WERI-Rb-1 (cell line): ENCODE measurements at regions not wholly inside any gene's neighbourhood (a gene's known extent, or its start where the extent isn't known, plus 50 kb on each side); places are given as distances from the start of the nearest gene placed in this dataset.

Experiments
- DNase-seq: peaks from one replicate; pipeline ENCODE4 v3.0.0-alpha.2; 2020
- H3K27ac ChIP-seq: fragments of 250-450 bp; sonication (Bioruptor Pico); 2 replicates; pipeline ENCODE4 v1.5.1; 2020; ENCODE audit warnings: mild to moderate bottlenecking, moderate library complexity
- H3K27me3 ChIP-seq: fragments of 250-450 bp; sonication (Bioruptor Pico); 2 replicates; pipeline ENCODE4 v1.5.1; 2021; ENCODE audit warnings: mild to moderate bottlenecking, low read depth, moderate library complexity; ENCODE audit not compliant: insufficient read depth, severe bottlenecking
- H3K36me3 ChIP-seq: fragments of 250-450 bp; sonication (Bioruptor Pico); 2 replicates; pipeline ENCODE4 v1.5.1; 2020; ENCODE audit warnings: mild to moderate bottlenecking, moderate library complexity
- H3K4me3 ChIP-seq: 2 replicates; pipeline ENCODE4 v1.5.1; 2011; ENCODE audit warnings: low read depth, mild to moderate bottlenecking, control low read depth, low read length
- H3K9me3 ChIP-seq: fragments of 250-450 bp; sonication (Bioruptor Pico); 2 replicates; pipeline ENCODE4 v1.5.1; 2021; ENCODE audit warnings: mild to moderate bottlenecking, moderate library complexity; ENCODE audit not compliant: severe bottlenecking
- TF ChIP-seq, protein P1 (sequence below): IDR thresholded peaks from 2 replicates; pipeline ENCODE4 v1.5.1; 2011; ENCODE audit warnings: low read depth, mild to moderate bottlenecking, control low read depth, inconsistent platforms, low read length

DNA sequence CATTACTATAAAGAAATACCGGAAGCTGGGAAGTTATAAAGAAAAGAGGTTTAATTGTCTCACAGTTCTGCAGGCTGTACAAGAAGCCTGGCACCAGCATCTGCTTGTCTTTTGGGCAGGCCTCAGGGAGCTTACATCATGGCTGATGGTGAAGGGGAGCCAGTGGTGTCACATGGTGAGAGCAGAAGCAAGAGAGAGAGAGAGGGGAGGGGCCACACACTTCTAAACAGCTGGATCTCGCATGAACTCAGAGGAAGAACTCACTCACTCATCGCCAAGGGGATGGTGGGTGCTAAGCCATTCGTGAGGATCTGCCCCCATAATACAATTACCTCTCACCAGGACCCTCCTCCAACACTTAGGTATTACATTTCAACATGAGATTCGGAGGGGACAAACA lies 51.8 kb upstream of the ANKRD34C start:
- DNase-seq: no peak
- TF ChIP-seq, protein P1, sequence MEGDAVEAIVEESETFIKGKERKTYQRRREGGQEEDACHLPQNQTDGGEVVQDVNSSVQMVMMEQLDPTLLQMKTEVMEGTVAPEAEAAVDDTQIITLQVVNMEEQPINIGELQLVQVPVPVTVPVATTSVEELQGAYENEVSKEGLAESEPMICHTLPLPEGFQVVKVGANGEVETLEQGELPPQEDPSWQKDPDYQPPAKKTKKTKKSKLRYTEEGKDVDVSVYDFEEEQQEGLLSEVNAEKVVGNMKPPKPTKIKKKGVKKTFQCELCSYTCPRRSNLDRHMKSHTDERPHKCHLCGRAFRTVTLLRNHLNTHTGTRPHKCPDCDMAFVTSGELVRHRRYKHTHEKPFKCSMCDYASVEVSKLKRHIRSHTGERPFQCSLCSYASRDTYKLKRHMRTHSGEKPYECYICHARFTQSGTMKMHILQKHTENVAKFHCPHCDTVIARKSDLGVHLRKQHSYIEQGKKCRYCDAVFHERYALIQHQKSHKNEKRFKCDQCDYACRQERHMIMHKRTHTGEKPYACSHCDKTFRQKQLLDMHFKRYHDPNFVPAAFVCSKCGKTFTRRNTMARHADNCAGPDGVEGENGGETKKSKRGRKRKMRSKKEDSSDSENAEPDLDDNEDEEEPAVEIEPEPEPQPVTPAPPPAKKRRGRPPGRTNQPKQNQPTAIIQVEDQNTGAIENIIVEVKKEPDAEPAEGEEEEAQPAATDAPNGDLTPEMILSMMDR: no peak
- peaks cover 10% of the 10 kb centered on the region for H3K9me3 ChIP-seq
- H3K27ac ChIP-seq: no peak overlapping the region
- H3K36me3 ChIP-seq: no peaks in the 10 kb centered on the region
- no peaks in the 10 kb centered on the region for H3K27me3 ChIP-seq
- no peak overlapping the region for H3K4me3 ChIP-seq

DNA sequence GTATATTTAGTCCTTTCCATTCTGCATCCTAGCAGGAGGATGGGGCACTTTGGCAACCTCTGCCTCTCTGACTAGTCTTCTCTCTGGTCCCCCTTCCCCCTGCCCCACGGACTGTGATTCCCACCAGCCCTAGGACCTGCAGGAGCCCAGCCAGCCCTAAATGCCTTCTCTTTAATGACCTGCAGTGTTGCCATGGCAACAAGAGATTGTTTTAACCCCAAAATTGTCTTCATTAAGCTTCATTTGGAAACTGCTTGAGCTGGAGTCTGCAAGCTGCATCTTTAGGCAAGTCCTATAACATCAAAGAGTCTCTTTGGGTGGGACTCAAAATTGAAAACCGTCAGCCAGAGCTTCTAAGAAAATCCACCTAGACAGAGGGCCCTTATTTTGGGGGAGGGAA lies 59.7 kb upstream of the ANKRD34C start:
- Histone ChIP-seq H3K36me3 (no peaks in the 10 kb centered on the region), H3K9me3 (no peaks in the 10 kb centered on the region), H3K27me3 (no peaks in the 10 kb centered on the region), H3K27ac (no peak overlapping the region), H3K4me3 (no peak overlapping the region)
- TF ChIP-seq, protein P1: no peak
- DNase-seq: no peak

DNA sequence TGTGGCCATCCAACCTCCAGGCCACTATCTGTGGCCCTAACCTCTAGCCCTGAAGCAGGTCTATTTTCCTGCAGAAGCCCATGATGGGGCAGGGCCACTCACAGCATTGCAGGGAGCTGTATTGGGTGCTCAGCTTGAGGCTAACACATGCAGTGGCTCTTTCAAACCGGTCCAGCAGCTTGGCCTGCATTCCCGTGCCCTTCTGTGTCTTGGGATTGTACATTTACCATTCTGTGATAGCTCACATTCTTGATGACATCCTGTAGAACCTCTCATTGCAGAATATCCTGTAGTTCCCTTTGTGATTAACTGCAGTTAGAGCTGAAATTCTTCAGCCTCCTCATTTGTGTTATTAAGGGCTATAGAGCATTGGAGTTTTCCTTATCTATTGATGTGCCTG lies 60.8 kb upstream of the ANKRD34C start:
- H3K27ac ChIP-seq: no peak overlapping the region
- H3K36me3 ChIP-seq: no peaks in the 10 kb centered on the region
- H3K27me3 ChIP-seq: no peaks in the 10 kb centered on the region
- no peak for DNase-seq
- no peak overlapping the region for H3K4me3 ChIP-seq
- TF ChIP-seq, protein P1: no peak
- H3K9me3 ChIP-seq: no peaks in the 10 kb centered on the region

DNA sequence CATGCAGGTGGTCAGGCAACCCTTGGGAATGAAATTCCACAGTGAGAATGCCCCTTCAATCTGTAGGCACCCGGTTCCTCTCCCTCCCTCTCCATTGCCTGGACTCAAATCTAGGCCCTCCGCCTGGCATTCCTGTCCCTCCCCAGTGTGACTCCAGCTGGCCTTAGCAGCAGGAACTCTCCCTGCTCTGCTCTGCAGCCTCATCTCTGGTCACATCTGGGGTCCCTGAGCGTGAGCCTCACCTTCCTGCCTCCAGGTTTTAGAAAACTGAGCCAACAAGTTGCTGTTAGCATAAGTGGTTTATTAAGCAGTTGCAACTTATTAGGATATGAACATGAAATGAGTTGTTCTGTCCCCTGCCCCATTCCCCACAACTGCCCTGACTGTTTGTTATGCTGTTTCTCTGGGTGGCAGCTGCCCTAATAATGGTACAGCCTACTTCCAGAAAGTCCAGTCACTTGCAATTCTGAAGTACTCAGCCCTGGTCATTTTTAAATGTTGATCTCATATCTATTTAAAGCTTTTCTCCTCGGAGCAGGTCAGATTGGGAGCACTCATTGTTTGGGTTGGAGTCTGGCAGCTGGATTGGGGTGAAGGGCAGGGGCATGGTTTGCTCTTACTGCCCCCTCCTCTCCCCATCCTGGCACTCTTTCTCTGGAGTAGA lies 63.0 kb upstream of the ANKRD34C start:
- no peak for DNase-seq
- no peak overlapping the region for H3K4me3 ChIP-seq
- H3K9me3 ChIP-seq: no peaks in the 10 kb centered on the region
- no peaks in the 10 kb centered on the region for H3K27me3 ChIP-seq
- no peaks in the 10 kb centered on the region for H3K36me3 ChIP-seq
- no peak overlapping the region for H3K27ac ChIP-seq
- TF ChIP-seq, protein P1: no peak

DNA sequence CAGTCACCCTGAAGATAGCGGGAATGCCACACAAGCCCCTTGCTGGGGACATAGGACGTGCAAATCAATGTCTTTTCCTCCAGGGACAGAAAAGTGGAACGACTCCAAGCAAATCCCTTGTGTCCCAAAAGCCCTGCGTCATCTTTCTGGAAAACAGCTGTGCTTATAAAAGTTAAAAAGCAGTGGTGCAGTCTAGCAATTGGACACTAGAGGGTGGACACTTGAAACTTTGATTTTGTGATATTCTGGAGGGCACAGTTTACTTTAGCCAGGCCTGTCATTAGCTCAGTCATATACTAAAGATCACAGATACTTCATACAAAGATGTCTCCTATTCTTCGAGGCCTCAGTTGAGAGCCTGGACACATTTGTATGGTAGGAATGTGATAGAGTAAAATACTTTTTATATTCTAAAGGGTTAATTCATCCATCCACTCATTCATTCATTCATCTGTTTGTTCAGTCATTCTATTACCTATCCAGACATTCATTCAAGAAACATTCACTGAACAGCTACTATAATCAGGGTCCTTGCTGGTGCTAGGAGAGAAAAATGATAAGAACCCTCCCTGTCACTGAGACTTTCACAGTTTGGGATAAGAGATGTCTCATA lies 63.8 kb upstream of the ANKRD34C start:
- Histone ChIP-seq H3K4me3 (no peak overlapping the region), H3K9me3 (no peaks in the 10 kb centered on the region), H3K27me3 (no peaks in the 10 kb centered on the region), H3K36me3 (no peaks in the 10 kb centered on the region), H3K27ac (no peak overlapping the region)
- DNase-seq: no peak
- TF ChIP-seq, protein P1: peak; percentile 45

DNA sequence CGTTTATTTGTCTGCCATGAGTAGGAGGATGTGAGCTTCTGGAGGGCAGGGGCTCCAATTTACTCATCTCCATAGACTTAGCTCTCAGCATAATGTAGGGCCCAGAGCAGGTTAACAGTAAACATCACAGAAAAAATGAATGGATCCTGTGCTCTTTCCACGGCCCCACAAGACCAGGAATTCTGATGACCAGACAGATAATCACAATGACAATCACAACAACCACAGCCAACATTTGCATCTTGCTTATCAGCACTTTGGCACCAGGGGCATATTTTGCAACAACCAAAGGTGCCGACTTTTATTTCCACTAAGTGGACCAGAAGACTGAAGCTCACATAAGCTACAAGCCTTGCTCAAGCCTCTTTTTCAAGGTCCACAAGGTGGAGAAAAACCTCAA lies 68.9 kb upstream of the ANKRD34C start:
- H3K27ac ChIP-seq: no peak overlapping the region
- no peak overlapping the region for H3K4me3 ChIP-seq
- no peaks in the 10 kb centered on the region for H3K9me3 ChIP-seq
- no peak for DNase-seq
- H3K27me3 ChIP-seq: no peaks in the 10 kb centered on the region
- TF ChIP-seq, protein P1: no peak
- H3K36me3 ChIP-seq: no peaks in the 10 kb centered on the region
